NOMO-1 (cell line): ENCODE measurements at regions not wholly inside any gene's neighbourhood (a gene's known extent, or its start where the extent isn't known, plus 50 kb on each side); places are given as distances from the start of the nearest gene placed in this dataset.

Experiments used
- DNase-seq, 2 experiments: peaks; one replicate each; lab custom pipeline; 2025; ENCODE audit not compliant: unreplicated experiment in 2 of 2; lab: John Stamatoyannopoulos, UW

DNA sequence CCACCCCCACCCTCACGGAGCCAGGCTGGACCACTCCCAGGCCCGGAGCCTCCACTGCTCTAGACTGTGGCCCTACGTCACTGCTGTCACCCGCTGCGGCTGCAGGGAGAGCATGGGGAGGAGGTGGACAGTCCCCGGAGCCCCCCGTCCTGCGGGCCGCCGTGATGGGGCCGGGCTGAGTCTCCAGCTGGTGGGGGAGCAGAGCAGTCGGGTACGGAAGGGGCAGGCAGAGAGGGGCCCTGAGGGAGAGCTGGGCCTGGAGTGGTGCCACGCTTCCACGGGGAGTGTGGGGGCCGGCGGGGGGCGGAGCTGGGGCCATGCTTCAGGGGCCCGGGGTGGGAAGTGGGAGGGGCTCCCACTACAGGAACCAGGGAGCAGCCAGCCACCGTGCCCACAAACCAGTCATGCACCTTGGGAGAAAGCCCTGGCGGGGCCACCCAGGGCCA lies 98.9 kb upstream of the KCNK1 start:
- no peak for DNase-seq

DNA sequence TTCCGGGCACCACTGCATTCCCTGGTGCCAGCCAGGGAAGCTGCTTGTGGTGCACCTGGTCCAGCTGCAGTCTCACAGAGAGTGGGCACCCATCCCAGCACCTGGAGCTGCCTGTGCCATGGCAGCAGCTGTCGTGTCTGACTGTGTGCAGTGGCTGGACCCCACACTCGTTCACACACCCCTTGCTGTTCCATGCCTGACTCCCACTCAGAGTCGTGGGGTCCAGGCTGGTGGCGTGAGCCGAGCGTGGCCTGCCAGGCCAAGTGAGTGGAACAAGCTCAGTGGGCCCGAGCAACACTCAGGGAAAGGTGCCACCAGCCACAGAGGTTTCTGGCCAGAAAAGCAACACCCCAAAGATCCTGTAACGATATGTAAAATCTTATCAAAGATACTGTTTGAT lies 97.2 kb upstream of the KCNK1 start:
- no peak for DNase-seq

DNA sequence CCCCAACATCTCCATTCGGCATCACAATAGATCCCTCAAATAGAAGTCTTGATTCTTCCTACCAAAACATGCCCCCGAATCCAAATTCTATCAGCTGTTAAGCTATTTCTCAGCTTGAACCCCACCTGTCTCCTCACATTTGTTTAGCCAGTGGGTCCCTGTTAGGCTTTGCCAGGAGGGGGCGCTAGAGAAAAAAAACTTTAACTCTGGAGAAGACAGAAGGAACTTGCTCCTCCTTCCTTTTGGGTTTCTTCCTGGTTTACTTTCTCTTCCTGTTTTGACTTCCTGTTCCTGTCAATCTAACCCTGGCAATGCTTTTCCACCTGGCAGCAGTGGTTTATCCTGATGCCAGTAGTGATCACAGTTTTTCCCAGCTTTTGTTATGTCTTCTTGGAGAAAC lies 95.6 kb upstream of the KCNK1 start:
- DNase-seq = peak; percentile 46 to 51

DNA sequence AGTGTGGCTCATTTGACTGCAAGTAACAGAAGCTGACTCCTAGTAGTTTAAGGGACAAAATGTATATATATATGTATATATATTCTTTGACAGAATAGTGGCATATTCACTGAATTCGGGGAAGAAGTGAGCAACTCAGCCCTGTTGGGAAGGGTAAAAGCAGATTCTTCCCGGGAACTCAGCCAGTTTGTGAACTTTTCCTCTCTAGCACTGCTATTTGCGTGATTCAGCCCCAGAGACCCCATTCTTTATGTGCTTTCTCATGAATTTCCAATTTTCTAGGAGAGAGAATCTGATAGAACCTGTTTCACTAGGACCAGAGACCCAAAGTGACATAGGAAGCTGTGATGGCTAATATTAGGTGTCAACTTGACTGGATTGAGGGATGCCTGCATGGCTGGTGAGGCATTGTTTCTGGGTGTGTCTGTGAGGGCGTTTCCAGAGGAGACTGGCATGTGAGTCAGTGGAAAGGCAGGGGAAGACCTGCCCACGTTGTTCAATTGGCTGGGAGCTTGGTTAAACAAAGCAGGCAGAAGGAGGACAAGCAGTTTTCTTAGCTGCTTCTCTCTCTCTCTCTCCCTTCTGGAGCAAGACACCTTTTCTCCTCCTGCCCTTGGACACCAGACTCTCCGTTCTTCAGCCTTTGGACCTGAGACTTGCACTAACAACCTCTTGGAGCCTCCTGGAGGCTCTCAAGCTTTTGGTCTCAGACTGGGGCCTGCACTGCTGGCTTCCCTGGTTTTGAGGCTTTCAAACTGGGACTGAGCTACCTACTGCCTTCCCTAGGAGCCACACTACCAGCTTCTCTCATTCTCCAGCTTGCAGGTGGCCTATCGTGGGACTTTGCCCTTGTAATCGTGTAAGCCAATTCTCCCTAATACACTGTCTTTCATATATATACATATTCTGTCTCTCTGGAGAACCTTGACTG lies 93.4 kb upstream of the KCNK1 start:
- DNase-seq = no peak

DNA sequence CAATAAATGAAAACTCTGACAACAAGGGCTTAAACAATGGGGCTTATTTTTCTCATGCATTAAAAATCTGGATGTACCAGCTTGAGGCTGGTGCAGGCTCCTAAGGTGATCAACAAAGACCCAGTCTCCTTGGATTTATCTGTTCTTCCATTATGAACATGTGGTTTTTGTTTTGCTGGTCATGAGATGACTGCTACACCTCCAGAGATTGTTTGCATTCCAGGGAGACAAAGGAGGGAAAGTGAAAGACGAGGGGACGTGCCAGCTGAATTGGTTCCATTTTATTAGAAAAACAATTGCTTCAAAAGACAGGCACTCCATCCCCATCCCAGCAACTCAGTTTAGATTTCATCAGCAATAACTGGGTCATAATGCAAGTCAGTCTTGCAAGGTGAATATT lies 90.9 kb upstream of the KCNK1 start:
- DNase-seq = no peak

DNA sequence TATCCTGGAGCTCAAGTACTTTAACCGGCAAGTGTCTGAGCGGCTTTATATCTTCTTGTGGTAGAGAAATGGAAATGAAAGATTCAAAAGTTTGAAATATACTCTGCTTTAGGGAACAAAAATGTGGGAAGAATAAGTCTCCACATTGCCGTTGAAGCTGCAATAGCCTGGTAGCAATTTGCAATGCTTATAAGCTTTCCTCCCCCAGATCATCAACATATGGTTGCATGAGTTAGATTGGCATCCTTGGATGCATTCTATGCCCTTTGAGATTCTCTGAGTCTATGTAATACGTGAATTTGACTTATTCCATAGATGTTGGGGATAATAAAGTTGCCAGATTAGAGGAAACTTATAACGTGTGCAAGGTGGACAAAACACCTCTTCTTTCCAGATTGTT lies 86.1 kb upstream of the KCNK1 start:
- DNase-seq = no peak

DNA sequence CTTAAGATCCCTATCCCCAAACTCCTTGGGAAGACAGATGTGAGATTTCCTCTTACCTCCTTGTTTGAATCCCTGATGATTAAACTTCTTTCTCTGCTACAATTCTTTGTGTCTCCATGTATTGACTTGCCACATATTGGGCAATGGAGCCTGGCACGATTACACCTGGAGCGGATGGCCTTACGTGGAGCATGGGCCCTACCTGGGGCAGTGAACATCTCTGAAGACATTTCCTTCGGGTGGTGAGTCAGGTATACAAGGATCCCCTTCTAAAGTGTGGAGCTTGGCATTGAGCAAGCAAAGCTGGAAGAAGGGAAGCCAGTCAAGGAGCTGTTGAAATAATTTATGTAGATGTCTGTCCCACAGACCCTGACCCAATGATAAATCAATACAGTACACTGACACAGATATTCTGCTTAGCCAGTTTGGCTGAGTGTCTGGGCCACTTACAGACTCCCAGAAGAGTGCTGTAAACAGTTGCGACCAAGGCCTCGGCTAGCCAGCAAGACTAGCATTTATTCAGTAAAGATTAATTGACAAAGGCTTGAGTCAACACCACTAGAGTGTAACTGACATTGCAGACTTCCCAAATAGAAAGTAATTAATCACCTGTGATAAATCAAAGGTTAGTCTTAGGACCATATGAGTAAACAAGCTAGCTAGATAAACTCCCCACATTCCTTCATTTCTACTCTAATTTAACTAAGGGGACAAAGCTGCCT lies 83.1 kb upstream of the KCNK1 start:
- no peak for DNase-seq

DNA sequence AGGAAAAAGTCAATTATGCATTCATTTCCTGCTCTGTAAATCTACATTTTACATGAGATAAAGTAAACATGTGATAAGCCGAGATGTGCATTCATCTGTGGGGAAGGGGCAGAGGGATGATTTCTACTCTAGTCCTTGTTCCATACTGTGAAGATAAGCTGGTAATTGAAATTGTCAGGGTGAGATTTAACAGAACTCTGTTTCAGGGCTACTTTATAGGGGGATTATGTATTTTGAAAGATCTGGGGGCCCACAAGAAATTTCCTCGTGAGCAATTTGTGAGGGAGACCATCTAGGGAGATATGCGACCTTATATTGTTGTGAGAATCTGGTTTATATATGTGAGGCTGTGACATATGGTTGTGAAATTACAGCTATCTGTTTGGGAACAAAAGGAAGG lies 73.1 kb upstream of the KCNK1 start:
- no peak for DNase-seq

DNA sequence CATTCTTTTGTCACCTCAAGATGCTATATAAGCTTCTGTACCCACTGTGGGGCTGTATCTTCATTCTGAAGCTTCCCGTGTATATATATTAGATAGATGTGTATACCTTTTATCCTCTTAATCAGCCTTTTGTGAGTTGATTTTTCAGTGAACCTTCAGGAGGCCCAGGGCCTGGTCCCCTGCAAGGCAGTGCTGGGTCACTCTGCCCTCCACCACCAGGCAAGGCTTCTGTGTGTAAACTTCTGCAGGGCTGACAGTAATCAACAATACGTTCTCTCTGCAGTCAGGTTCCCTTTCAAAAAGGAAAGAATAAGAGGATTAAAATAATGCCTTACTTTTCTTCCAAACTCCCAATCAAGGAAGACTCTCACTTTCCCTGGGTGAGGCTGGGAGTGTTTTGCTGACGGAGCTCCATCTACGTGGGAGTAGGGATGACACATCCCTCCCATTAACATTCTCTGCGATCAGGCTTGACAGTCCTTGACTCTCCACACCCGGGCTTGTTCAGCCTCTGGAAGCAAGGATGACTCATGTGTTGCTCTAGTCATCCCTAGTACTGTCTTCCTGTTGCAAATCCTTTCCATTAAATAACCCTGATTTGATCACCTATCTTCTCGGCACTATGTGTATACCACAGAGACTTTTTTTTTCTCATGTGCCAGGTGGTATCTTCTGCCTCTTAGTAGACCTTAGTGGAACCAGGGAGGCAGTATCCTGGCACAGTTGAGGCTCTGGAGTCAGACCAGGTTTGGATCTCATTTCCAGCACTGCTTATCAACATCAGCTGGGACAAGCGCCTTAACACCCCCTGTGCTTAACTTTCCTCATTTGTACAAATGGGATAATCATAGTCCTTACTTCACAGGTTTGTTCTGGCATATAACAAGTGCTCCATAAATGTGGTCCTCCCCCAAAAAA lies 70.3 kb upstream of the KCNK1 start:
- no peak for DNase-seq

DNA sequence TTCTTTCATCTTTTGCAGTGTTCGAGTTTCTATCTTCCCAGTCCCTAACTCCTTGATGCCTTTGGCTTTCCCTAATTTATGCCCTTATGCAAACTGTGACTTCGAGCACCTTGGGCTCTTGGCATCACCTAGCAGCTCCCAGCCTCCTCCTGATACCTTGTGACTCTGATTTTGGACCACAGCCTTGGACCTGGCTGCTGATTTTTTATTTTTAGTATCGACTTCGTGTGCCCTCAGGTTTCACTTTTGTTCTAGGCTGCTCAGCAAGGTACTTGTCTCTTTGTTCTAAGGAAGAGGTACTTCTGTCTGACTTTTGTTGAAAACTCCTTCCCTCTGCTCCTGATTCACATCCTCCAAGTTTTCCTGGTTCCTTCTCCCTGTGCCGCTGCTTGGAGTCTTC lies 69.6 kb upstream of the KCNK1 start:
- no peak for DNase-seq

DNA sequence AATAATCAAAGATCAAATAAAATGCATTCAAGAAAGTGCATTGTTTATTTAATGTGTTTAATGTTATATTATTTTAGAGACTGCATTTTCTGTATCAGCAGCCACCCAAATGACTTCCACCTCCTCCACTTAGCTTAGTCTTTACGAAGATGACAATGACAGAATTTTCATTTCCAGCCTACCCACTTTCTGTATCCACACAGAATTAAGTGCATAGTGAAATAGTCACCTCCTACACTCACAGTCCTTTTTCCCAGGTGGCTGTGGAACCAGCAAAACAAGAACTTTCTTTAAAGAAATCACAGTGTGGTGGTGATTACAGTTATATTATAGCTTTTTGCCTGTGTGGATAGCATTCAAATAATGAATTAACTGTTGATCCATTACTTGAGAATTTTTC lies 66.2 kb upstream of the KCNK1 start:
- no peak for DNase-seq

DNA sequence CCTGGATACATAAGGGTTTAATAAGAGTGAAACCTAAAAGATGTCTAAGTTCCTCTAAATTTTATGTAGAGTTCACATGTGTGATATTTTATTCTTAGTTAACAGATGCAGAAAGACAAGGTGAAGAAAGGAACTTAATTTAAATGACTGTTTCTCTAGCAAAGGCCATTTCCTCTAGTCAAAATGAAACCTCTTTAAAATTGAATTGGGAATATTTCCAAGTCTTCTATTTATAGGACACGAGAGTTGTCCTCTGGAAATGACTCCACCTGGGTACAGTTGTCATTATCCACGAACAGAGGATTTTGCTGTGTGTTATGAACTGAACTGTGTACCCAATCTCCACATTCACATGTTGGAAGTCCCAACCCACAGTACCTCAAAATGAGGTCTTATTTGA lies 64.5 kb upstream of the KCNK1 start:
- DNase-seq = no peak

DNA sequence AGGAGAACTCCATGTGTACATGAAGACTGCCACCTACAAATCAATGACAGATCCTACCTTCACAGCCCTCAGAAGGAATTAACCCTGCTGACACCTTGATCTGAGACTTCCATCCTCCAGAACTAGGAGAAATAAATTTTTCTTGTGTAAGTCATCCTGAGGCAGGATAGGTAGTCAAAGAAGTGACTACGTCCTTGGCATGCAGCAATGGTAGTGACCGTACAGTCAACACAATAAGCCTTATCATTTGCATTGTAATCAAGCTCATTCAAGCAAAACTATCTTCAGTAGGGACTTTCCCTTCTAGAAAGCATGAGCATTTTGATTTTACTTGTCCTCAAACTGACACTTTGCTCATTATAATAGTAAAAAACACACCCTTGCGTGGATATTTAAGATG lies 64.0 kb upstream of the KCNK1 start:
- no peak for DNase-seq

DNA sequence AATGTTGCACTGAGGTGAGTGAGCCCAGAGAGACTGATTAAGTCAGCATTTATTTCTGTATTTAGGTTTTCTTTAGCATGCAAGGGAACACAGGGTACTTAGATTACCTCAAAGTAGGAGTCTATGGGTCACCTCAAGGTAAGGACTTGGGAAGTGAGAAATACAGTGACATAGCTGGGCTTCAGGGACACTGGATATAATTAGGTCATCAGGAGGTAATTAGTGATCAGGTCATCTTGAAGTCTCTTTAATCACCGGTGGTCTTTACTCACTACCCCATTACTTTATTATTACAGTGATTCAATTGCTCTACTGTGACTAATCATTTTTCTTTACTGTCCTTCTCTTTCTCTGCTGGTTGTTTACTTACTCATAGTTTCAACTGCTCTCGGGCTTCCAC lies 59.9 kb upstream of the KCNK1 start:
- no peak for DNase-seq

DNA sequence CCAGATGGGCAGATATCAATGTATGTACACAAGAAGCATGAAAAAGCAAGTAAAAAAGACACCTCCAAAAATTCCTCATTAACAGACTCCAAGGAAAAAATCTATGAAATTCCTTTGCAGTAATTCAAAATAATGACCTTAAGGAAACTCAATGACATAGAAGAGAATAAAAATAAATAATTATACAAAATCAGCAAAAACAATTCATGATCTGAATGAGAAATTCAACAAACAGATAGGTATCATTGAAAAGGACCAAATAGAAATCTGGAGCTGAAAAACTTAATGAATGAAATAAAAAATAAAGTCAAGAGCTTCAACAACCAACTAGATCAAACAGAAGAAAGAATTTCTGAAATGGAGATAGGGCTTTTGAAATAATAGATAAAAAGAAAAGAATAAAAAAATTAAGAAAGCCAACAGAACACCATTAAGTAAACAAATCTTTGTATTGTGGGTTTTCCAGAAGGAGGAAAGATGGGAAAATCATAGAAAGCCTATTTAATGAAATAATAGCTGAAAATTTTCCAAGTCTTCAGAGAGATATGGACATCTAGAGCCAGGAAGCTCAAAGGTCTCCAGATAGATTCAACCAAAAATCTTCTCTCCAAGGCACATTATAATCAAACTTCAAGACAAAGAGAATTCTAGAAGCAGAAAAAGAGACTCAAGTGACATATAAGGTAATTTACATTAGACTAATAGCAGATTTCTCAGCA lies 52.0 kb upstream of the KCNK1 start:
- no peak for DNase-seq
